Epithelial cell of prostate (primary cell): ENCODE measurements at regions not wholly inside any gene's neighbourhood (a gene's known extent, or its start where the extent isn't known, plus 50 kb on each side); places are given as distances from the start of the nearest gene placed in this dataset.
A peak's percentile ranks its signal among the peaks of the same experiment; 100 is the strongest.

Source experiments
- DNase-seq: peaks from one replicate; pipeline ENCODE4 v3.0.0-alpha.2; 2011; ENCODE audit warnings: low read depth, low spot score
- H3K27ac ChIP-seq: fragments of 450-650 bp; 2 replicates; pipeline ENCODE4 v1.5.1; 2017; ENCODE audit warnings: mild to moderate bottlenecking

- no peak overlapping the region for H3K27ac ChIP-seq
- peak; percentile 12 for DNase-seq
These were observed 458.9 kb downstream of the NOVA1 start for GRCh38 chr14:26138764-26139445.

GRCh38 chr14:26137161-26137560, 460.7 kb downstream of the NOVA1 start:
- H3K27ac ChIP-seq: no peak overlapping the region
- no peak for DNase-seq

GRCh38 chr14:26132061-26132645, 465.7 kb downstream of the NOVA1 start:
- DNase-seq: no peak
- H3K27ac ChIP-seq: no peak overlapping the region

- H3K27ac ChIP-seq: no peak overlapping the region
- no peak for DNase-seq
These were observed 467.1 kb downstream of the NOVA1 start for GRCh38 chr14:26130690-26131089.

- H3K27ac ChIP-seq: no peak overlapping the region
- no peak for DNase-seq
These were observed 468.7 kb downstream of the NOVA1 start for GRCh38 chr14:26128931-26129671.

GRCh38 chr14:26124896-26125438, 472.9 kb downstream of the NOVA1 start:
- no peak for DNase-seq
- no peak overlapping the region for H3K27ac ChIP-seq

GRCh38 chr14:26123459-26123858, 474.4 kb downstream of the NOVA1 start:
- H3K27ac ChIP-seq: no peak overlapping the region
- no peak for DNase-seq

- H3K27ac ChIP-seq: no peak overlapping the region
- DNase-seq: no peak
These were observed 476.7 kb downstream of the NOVA1 start for GRCh38 chr14:26121181-26121580.

GRCh38 chr14:26113911-26114640, 483.8 kb downstream of the NOVA1 start:
- H3K27ac ChIP-seq: no peak overlapping the region
- DNase-seq: no peak

- no peak for DNase-seq
- no peak overlapping the region for H3K27ac ChIP-seq
These were observed 493.1 kb downstream of the NOVA1 start for GRCh38 chr14:26104717-26105116.

- no peak for DNase-seq
- H3K27ac ChIP-seq: no peak overlapping the region
These were observed 500.0 kb downstream of the NOVA1 start for GRCh38 chr14:26097852-26098251.

- no peak for DNase-seq
- H3K27ac ChIP-seq: no peak overlapping the region
These were observed 509.6 kb downstream of the NOVA1 start for GRCh38 chr14:26088275-26088674.

GRCh38 chr14:26081043-26081442, 516.8 kb downstream of the NOVA1 start:
- DNase-seq: no peak
- no peak overlapping the region for H3K27ac ChIP-seq

- H3K27ac ChIP-seq: no peak overlapping the region
- DNase-seq: no peak
These were observed 519.3 kb downstream of the NOVA1 start for GRCh38 chr14:26078561-26078960.

GRCh38 chr14:26074892-26075291, 522.9 kb downstream of the NOVA1 start:
- no peak for DNase-seq
- no peak overlapping the region for H3K27ac ChIP-seq

GRCh38 chr14:26070443-26070842, 527.4 kb downstream of the NOVA1 start:
- no peak for DNase-seq
- H3K27ac ChIP-seq: no peak overlapping the region

GRCh38 chr14:26067786-26068459, 529.9 kb downstream of the NOVA1 start:
- no peak overlapping the region for H3K27ac ChIP-seq
- DNase-seq: no peak

- DNase-seq: no peak
- H3K27ac ChIP-seq: no peak overlapping the region
These were observed 530.5 kb downstream of the NOVA1 start for GRCh38 chr14:26067341-26067740.

GRCh38 chr14:26056036-26056616, 541.7 kb downstream of the NOVA1 start:
- no peak for DNase-seq
- no peak overlapping the region for H3K27ac ChIP-seq

GRCh38 chr14:26032348-26032747, 565.5 kb downstream of the NOVA1 start:
- DNase-seq: no peak
- no peak overlapping the region for H3K27ac ChIP-seq
